Left colon (tissue), 2 donors: ENCODE measurements at regions not wholly inside any gene's neighbourhood (a gene's known extent, or its start where the extent isn't known, plus 50 kb on each side); places are given as distances from the start of the nearest gene placed in this dataset.

Experiments
- ATAC-seq: fragments of 200-7000 bp; cut with Tn5 transposase; one replicate; pipeline ENCODE4 v1.9.1; 2020; ENCODE audit warnings: mild to moderate bottlenecking, moderate library complexity
- DNase-seq, 2 donors: peaks; one replicate each; pipeline ENCODE4 v3.0.0-alpha.2; 2020
- intact Hi-C, 2 donors: fragments of 100-400 bp; cut with DNase I in 1 of 2; cut with micrococcal nuclease in 1 of 2; formaldehyde crosslinking; loops; one replicate each; pipeline versions ENCODE4 v1.11.2 to v1.14.0; 2022; cut with DNase I, micrococcal nuclease
- donor health status: DM: no; HTN: no; CAD: no.
- donor health status: DM: yes; HTN: yes; CAD: no.

DNA sequence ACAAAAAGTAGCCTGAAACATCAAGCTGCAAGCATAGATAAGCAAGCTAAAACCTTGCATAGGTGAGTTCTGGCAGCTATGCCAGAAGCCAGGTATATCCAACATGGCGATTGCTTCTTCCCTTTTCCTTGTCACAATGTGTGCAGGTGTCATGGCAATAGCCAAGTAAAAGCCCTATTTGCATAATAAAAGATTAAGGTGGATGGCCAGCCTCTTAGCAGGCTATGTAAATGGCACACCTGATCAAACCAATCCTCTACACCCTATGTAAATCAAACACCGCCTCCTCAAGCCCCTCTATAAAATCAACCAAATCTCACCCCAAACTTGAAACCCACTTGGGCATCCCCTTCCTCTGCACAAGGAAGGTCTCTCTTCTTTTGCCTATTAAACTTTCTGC, 366.8 kb downstream of the VGLL3 start:
- no peak for ATAC-seq
- intact Hi-C loops, result no loop called here
- DNase-seq, result no peak

GRCh38 chr3:86618706-86619105, 372.2 kb downstream of the VGLL3 start:
- ATAC-seq (no peak), DNase-seq (no peak)
- intact Hi-C loops, result no loop called here

GRCh38 chr3:86605166-86605565, 385.8 kb downstream of the VGLL3 start:
- DNase-seq (no peak), ATAC-seq (no peak)
- intact Hi-C loops, result no loop called here

DNA sequence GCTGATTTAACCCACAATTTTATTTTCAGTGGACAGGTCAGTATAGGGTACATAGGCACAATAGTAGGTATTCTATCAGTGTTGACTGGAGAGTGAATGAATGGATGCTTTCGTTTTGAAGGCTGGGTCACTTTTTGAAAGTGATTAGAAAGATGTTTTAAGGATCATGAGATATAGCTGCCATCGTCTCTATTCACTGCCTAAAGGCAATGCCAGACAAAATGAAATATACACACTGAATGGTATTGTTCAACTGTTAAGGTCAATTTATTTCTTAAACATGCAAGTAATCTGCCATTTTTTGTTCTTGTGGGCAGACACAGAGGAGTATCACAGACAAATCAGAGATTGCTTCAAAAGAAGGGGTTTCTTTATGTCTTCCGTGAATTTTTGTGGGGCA, 395.3 kb downstream of the VGLL3 start:
- ATAC-seq (no peak), DNase-seq (no peak)
- intact Hi-C loops, result no loop called here

DNA sequence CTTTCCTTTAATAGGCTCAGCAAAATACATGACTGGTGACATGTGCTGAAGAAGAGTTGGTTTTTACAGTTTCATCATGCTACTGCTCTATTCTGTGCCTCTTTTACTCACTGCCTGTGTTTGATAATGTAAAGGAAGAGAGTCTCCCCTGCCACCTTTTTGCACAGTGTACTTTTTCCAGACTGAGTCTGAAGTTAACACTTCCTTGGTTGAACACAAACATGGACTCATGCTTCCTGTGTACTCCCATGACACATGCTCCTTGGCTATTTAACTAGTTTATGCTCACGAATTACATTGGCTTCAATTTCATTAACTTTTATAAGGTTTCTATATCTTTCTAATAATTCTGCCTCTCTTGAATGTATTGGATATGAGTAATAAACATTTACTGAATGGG, 396.1 kb downstream of the VGLL3 start:
- DNase-seq, result no peak
- intact Hi-C loops, result no loop called here
- no peak for ATAC-seq

GRCh38 chr3:86578071-86578470, 412.9 kb downstream of the VGLL3 start:
- DNase-seq (no peak), ATAC-seq (no peak)
- intact Hi-C loops, result no loop called here

DNA sequence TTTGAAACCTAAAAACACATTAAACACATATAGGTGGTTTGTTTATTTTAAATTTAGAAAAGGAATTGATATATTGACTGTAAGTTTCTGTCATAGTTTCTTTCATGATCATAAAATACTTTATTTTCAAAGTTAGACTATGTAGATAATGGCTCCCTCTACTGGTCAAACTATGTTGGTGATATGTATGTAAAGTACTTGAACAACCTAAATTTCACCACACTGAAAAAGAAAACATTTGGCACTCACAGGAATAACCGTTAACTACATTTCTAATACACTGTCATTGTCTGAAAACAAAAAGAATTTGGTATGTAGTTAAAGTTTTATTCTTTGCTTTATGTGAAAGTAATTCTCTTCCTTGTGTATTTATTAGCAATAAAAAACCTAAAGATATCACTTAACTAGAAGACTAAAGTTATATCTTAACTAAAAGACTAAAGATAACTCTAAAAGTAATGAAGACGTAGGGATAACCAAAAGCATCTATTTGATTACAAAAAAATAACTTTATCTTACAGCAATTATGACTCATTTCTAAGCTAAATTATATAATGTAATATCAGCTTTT, 427.5 kb downstream of the VGLL3 start:
- intact Hi-C loops, result no loop called here
- ATAC-seq (no peak), DNase-seq (no peak)

- ATAC-seq (no peak), DNase-seq (no peak)
These were observed 428.9 kb downstream of the VGLL3 start for GRCh38 chr3:86562090-86562489.

GRCh38 chr3:86561215-86561614, 429.7 kb downstream of the VGLL3 start:
- intact Hi-C loops, result no loop called here
- ATAC-seq, result no peak
- DNase-seq, result no peak

More at GRCh38 chr3:86562090-86562489, 428.9 kb downstream of the VGLL3 start:
- intact Hi-C loops, result no loop called here

- ATAC-seq (no peak), DNase-seq (no peak)
- intact Hi-C loops, result no loop called here
These were observed 436.6 kb downstream of the VGLL3 start for GRCh38 chr3:86554383-86554782.

- no peak for ATAC-seq
- no peak for DNase-seq
- intact Hi-C loops, result no loop called here
These were observed 443.3 kb downstream of the VGLL3 start for GRCh38 chr3:86547692-86548091.

GRCh38 chr3:86537171-86537570, 453.8 kb downstream of the VGLL3 start:
- intact Hi-C loops, result no loop called here
- DNase-seq (no peak), ATAC-seq (no peak)

DNA sequence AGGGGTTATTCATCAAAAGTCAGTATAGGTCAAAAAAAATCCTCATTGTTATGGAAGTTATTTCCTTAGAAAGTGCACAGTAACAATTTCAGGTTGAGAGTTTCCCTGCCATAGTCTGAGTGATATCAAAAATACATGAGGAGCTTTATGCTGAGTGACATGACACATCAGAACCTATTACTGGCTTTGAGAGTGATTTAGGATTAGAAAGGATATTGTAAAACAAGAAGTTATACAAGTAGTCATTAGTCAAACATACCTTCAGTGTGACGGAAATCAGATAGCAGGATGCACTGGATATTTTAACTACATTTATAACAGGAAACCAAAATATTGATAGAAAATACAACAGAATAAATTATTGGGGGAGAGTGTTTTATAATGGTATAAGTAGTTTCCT, 471.1 kb downstream of the VGLL3 start:
- no peak for DNase-seq
- intact Hi-C loops, result no loop called here
- no peak for ATAC-seq

- intact Hi-C loops, result no loop called here
These were observed 509.3 kb downstream of the VGLL3 start for GRCh38 chr3:86481636-86482035.

GRCh38 chr3:86481031-86481430, 509.9 kb downstream of the VGLL3 start:
- intact Hi-C loops, result no loop called here
- ATAC-seq (no peak), DNase-seq (no peak)

More at GRCh38 chr3:86481636-86482035, 509.3 kb downstream of the VGLL3 start:
- DNase-seq (no peak), ATAC-seq (no peak)

DNA sequence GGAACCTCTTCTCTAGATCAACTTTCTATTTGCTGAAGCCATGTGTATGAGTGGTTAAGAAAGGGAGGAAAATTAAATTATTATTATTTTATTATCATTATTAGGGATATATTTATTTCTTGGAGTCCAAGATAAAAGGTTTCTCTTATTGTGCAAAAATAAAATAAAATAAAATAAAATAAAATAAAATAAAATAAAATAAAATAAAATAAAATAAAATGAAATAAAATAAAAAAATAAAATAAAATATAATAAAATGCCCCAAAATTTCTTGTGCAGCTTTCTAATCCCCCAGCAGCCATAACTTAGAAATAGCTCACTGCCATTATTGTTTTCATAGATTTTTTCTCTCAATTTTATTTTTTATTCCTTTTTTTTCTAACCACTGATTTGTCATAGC, 526.8 kb downstream of the VGLL3 start:
- DNase-seq (no peak), ATAC-seq (no peak)
- intact Hi-C loops, result no loop called here

DNA sequence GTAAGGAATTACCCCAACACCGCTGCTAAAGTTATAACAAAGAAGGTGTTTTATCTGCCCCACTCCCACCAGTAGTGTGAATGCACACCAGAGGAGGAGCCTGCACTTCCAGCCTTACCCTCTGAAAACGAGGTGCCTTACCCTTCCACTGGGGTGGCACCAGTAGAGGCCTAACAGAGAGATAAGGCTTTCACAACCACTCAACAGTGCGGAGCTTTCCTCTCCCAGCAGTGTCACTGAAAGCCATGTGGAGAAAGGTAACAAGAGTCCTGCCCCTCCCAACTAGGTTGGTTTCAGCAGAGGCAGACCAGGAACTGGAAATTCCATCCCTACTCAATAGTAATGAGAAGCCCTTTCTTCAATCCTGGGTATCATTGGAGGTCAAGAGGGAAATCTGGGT, 539.2 kb downstream of the VGLL3 start:
- ATAC-seq (no peak), DNase-seq (no peak)
- intact Hi-C loops, result no loop called here

- ATAC-seq (no peak), DNase-seq (no peak)
- intact Hi-C loops, result no loop called here
These were observed 552.4 kb downstream of the VGLL3 start for GRCh38 chr3:86438544-86438943.

DNA sequence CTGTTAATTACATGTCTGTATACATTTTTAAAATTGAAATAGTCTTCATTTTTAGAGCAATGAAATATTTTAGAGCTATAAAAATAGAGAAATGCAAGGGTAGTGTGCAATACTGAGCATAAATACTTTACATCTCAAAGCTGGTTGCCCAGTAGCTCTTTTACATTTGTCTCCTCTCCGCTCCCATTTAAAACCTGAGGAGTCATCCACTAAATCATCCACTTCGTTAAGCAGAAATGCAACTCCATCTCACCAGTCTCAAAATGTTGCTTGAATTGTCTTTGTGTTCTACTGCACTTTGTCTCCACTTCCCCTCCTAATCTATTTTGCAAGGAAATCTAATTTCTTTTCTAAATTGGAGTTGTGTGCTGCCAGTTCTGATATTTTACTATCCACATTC, 563.6 kb downstream of the VGLL3 start:
- no peak for DNase-seq

DNA sequence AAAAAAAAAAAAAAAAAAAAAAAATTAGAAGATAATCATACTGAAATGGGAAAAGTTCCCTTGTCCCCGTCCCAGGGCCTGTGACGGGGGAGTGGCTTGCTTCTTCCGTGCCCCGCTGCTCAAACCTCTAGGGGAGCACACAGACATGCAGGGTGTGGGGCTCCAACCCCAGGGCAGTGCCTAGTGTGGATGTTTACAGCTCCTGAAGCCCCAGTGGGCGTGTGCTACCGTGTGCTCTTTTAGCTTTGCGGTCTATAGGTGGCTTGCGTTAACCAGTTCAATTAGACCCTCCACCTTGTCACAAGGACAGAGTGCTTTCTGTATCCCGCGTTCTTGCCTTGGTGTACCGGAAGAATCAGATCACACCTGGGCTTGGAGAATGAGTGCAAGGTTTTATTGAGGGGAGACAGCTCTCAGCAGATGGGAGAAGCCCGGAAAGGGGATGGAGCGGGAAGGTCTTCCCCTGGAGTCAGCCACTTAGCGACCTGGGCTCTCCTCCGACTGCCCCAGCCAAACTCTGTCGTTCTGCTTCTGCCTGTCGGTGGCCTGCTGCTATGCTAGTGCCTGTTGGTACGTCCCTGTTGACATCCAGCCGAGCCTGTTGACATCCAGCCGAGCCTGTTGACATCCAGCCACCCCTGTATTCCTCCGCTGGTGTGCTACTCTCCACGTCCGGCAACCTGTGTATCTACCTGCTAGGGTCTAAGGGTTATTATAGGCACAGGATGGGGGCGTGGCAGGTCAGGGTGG, 569.8 kb downstream of the VGLL3 start:
- intact Hi-C loops, result no loop called here
- no peak for ATAC-seq

More for the DNA sequence above, 563.6 kb downstream of the VGLL3 start:
- intact Hi-C loops, result no loop called here
- ATAC-seq, result no peak

DNA sequence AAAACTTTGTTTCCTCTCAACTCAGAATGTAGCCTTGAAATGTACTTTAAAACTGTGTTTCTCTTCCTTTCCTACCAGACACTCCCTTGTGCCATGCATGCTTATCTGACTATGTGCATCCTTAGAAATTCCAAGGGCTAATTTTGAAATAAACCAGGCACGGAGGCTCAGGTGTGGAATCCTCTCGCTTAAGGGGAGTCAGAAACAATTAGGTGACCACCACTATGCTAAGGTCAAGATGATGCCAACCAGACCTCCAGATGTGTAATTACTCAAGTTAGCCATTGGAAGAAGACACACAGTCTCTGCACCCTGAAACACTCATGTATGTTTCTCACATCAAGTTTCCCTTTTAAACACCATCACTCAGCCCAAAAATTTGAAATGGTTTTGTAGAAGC, 572.1 kb downstream of the VGLL3 start:
- intact Hi-C loops, result no loop called here
- no peak for DNase-seq
- ATAC-seq, result no peak

More for the DNA sequence above, 569.8 kb downstream of the VGLL3 start:
- DNase-seq, result no peak
